GM18868 (cell line): ENCODE measurements at regions not wholly inside any gene's neighbourhood (a gene's known extent, or its start where the extent isn't known, plus 50 kb on each side); places are given as distances from the start of the nearest gene placed in this dataset.

Experiments used
- ATAC-seq: cut with Tn5 transposase; IDR thresholded peaks from one replicate; pipeline ENCODE4 v1.9.1; 2021; ENCODE audit warnings: mild to moderate bottlenecking, moderate library complexity; ENCODE audit not compliant: unreplicated experiment

- no peak for ATAC-seq
These were observed 760.3 kb upstream of the ARRDC4 start for GRCh38 chr15:97200161-97200560.

- ATAC-seq = no peak
These were observed 750.2 kb upstream of the ARRDC4 start for GRCh38 chr15:97210277-97210676.

- no peak for ATAC-seq
These were observed 744.9 kb upstream of the ARRDC4 start for GRCh38 chr15:97215629-97216028.

GRCh38 chr15:97224191-97224641 is 736.3 kb upstream of the ARRDC4 start:
- no peak for ATAC-seq

- ATAC-seq = peak; percentile 78
These were observed 725.5 kb upstream of the ARRDC4 start for GRCh38 chr15:97234851-97235610.

GRCh38 chr15:97235611-97235985 is 724.9 kb upstream of the ARRDC4 start:
- ATAC-seq = no peak

- ATAC-seq = no peak
These were observed 724.4 kb upstream of the ARRDC4 start for GRCh38 chr15:97236140-97236539.

GRCh38 chr15:97237160-97237559 is 723.3 kb upstream of the ARRDC4 start:
- no peak for ATAC-seq

GRCh38 chr15:97248376-97248775 is 712.1 kb upstream of the ARRDC4 start:
- ATAC-seq = no peak

- no peak for ATAC-seq
These were observed 700.6 kb upstream of the ARRDC4 start for GRCh38 chr15:97259943-97260342.

GRCh38 chr15:97301166-97301565 is 659.3 kb upstream of the ARRDC4 start:
- no peak for ATAC-seq

GRCh38 chr15:97316362-97316761 is 644.1 kb upstream of the ARRDC4 start:
- no peak for ATAC-seq

GRCh38 chr15:97317163-97317562 is 643.3 kb upstream of the ARRDC4 start:
- ATAC-seq = no peak

- no peak for ATAC-seq
These were observed 641.2 kb upstream of the ARRDC4 start for GRCh38 chr15:97319291-97319690.

- ATAC-seq = no peak
These were observed 614.3 kb upstream of the ARRDC4 start for GRCh38 chr15:97346221-97346620.

GRCh38 chr15:97350813-97351212 is 609.7 kb upstream of the ARRDC4 start:
- no peak for ATAC-seq

- ATAC-seq = no peak
These were observed 577.0 kb upstream of the ARRDC4 start for GRCh38 chr15:97383516-97383915.

- no peak for ATAC-seq
These were observed 573.6 kb upstream of the ARRDC4 start for GRCh38 chr15:97386940-97387339.

GRCh38 chr15:97401195-97401594 is 559.3 kb upstream of the ARRDC4 start:
- ATAC-seq = no peak

GRCh38 chr15:97401970-97402369 is 558.5 kb upstream of the ARRDC4 start:
- no peak for ATAC-seq

- ATAC-seq = no peak
These were observed 553.7 kb upstream of the ARRDC4 start for GRCh38 chr15:97406841-97407240.

GRCh38 chr15:97410897-97411575 is 549.5 kb upstream of the ARRDC4 start:
- ATAC-seq = no peak
